Activated CD4-positive, alpha-beta T cell treated with anti-CD3 and anti-CD28 coated beads, Interleukin-2, Interleukin-6, amounts not matched to agents 100 ng/mL and 50 ng/mL, durations not matched to agents 16 hours and 8 hours (primary cell): ENCODE measurements at regions not wholly inside any gene's neighbourhood (a gene's known extent, or its start where the extent isn't known, plus 50 kb on each side); places are given as distances from the start of the nearest gene placed in this dataset.
A peak's percentile ranks its signal among the peaks of the same experiment; 100 is the strongest.
"Not testable (repeated sequence)": the region's sequence is repeated elsewhere in the genome, so short reads cannot be mapped to it uniquely, and the experiment has no call there.

Experiments
- DNase-seq: peaks from one replicate; pipeline ENCODE4 v3.0.0-alpha.2; 2020

DNA sequence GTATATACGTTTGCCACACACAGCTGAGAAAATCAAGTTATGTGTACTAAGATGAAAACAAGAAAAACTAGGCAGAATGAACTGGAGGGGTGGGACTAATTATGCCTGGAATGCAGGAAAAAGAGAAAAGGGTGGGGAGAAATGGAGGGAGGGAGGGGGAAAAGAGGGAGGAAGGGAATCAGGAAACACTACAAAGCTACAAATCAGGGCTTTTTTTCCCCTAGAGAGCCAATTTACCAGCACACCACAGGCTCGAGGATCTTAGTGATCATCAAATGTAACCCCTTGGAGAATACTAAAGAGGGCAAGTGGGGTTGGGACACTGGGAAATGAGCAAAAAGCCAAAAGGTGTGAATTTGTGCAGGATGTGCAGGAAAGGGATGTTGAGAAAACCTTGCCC is 451.9 kb downstream of the SMARCA1 start:
- no peak for DNase-seq

DNA sequence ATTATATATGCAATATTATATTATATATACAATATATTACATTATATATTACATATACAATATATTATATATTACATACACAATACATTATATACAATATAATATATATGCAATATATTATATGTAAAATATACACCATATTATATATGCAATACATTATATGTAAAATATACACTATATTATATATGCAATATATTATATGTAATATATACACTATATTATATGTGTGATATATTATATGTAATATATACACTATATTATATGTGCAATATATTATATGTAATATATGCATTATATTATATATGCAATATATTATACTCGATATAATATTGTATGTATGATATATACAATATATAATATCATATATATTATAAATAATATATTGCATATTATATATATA is 457.4 kb downstream of the SMARCA1 start:
- DNase-seq: no peak

DNA sequence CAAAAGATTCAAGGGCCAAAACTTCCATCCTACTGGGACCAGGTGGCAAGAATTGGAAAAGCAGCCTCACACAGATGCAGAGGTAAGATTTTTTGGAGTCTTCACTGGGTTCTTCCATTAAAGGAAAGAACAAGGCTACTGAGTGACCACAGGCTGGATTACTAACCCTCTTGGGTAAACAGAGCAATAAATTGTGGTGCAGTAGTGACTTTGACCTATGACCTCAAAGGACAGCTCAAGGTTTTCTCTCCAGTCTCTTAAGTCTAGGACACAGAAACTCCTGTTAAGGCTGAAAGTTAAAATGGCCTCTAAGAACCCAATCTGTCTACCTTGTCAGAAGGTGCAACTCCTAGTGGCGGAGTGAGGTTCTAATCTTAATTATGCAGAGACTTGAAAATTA is 464.9 kb downstream of the SMARCA1 start:
- DNase-seq: no peak

DNA sequence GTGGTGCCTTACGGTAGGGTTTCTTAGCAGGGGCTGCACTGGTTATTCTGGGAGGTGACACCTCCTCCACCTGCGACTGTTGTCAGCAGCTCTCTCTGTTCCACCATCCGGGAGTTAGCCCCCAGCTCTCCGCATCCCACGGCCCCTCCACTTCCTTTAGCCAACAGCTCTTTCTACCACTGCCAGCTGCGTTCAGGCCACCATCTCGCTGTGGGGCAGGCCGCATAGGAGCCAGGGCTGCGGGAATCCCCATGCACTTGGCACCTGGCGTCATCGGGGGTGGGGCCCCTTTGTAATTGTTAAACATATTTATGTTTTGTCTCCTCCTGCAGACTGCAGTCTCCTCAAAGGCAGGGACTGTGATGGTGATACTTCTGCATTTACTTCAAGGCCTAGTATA is 480.2 kb downstream of the SMARCA1 start:
- no peak for DNase-seq

DNA sequence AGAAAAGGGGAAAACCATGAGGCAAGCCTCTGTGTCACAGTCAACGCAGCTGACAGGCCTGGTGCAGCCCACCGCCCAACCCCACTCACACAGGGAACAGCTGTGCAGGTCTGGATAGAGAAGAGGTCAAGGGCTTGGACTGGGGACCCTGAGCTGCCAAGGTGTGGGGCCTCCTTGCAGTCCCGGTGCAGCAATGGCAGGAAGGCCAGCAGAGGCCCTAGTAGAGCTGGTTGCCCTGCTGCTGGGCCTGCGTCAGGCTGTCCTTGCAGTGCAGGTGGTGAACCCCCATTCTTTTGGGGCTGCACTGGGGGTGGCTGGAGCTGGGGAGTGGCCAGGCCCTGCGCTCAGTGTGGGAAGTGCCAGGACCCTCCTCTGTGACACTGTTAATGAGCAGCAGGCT is 482.0 kb downstream of the SMARCA1 start:
- DNase-seq: no peak

DNA sequence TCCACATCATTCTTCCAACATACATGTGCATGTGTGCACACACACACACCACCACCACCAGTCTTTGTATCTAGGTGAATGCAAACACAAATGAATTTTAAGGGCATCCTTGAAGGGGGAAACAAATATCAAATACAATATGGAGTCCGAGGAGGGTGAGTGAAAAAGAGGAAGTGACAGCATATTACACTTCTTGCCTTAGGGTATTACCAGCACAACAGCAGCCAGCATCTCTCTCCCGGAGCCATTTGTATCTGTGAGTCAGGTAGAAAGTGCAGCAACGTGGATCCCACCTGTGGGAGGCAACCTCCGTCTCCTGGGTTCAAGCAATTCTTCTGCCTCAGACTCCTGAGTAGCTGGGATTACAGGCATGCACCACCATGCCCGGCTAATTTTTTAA is 483.2 kb downstream of the SMARCA1 start:
- no peak for DNase-seq

DNA sequence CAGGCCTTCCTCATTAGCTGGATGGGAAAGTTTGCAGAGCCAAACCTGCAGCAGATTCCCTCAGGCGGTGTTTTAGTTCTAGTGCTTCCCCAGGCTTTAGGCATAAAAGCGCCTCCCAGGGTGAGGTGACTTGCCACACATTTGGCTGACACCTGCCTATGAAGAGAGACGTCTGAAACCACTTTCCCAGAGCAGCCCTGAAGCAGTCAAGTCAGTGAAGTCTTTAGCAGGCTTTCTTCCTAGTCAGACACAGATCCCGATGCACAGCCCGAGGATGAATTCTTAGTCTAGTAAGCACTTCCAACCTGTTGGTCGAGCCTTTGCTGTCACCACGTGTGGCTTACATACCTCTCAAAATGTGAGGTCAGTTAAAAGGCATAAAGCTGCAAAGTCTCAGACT is 484.1 kb downstream of the SMARCA1 start:
- no peak for DNase-seq

DNA sequence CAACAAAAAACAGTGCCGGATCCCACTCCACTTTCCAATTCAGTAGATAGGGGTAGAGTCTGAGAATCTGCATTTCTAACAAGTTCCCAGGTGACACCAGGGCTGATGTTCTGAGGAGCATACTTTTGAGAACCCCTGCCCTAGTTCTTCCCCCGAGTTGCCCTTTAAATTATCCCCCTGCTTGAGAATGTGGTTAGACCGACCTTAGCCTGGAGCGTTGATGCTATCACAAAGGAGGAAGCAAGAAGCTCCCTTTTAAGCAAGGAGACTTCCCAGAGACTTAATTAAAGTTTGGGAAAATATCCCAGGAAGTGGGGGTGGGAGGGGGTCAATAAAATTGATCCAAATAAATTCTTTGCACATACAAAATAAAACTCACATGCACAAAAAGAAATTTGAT is 485.9 kb downstream of the SMARCA1 start:
- DNase-seq: no peak

DNA sequence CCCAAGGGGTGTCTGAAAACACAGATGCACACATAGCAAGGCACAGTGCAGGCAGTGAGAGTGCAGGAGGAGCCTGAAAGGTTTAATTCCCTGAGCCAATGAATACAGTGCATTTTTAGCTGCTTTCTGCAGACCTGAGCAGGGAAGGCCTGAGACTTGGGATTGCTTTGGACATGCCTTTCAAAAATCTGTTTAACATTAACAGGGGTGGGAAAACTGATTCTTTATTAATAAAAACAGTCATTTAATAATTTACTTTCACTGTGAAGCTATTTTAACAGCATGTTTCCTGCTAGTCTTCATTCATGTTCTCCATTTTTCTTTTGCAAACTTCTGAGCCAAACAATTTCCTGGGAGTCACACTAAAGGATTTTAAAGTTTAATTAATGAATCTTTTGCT is 488.1 kb downstream of the SMARCA1 start:
- DNase-seq: no peak

DNA sequence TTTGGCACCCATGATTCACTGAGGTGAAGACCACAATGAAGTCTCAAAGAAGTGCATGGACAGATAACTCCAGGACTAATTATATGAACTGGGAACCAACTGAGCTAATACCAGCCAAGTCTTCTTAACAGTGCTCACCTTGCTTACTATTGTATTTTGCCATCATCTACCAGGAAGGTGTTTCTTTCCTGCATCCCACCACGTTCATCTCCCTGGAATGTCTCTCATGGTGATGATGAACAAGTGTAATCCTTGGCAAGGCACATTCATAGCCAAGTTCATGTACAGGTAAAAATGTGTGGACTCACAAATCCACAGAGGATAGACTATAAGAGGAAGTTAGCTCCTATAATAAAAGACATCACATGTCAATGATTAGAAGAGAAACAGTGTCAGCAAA is 489.1 kb downstream of the SMARCA1 start:
- DNase-seq: no peak

DNA sequence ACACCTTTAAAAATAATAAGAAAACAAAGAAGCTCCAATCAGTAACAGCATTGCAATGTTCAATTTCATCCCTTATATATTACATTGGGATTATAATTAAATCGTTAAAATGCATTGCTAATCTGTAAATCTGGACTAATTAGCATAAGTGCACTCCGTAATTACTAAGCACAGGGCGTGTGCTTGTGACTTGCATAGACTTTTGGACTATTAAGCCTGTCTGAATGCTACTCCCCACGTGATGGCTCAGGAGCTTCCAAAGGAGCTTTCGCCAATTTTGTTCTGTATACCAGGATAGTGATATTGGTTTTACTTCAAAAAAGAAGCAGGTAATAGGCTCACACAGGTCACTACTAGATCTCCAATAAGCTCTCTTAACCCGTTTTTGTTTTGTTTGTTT is 497.1 kb downstream of the SMARCA1 start:
- DNase-seq: no peak

DNA sequence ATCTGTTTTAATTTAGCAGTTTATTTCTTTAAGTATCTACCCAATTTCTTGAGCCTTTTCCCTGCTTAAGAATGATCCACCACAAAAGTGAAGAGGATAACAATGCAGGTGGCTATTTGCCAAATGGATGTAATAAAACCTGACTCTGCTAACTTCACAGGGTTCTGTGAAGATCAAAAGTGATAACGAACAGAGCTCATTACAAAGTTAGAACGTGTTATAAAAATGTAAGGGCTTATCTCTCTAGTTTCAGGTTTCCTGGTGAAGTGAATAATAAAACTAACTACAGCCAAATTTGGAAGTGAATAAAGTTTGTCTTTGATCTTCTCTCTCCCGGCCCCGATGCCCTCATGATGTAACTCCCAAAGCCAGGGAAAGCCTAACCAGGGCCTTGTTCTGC is 497.9 kb downstream of the SMARCA1 start:
- DNase-seq: no peak

DNA sequence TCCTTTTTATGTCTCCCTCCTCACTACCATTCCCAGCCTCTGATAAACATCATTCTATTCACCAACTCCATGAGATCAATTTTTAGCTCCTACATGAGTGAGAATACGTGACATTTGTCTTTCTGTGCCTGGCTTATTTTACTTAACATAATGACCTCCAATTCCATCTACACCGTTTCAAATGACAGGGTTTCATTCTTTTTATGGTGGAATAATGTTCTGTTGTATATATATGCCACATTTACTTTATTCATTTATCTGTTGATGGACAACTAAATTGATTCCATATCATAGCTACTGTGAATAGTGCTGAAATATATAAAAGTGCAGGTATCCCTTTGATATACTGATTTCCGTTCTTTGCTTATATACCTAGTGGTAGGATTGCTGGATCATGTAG is 503.9 kb downstream of the SMARCA1 start:
- DNase-seq: no peak

DNA sequence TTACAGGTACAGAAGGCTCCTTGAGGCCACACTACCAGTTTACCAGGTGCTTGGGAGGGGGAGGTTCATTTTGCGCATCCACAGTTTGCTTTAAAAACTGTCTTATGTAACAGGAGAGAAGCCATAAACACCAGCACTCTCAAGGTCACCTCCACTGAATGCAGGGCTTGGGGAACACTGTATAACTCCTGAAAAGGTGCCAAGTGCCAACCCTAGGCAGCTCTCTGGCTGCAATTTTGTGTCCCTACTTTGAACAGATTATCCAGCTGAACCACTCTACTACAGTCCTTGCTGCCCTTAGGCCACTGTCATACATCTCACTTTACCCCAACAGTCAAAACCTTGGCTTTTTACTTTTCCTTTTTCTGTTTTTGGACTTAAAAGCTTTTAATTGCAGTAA is 507.9 kb downstream of the SMARCA1 start:
- DNase-seq: no peak

DNA sequence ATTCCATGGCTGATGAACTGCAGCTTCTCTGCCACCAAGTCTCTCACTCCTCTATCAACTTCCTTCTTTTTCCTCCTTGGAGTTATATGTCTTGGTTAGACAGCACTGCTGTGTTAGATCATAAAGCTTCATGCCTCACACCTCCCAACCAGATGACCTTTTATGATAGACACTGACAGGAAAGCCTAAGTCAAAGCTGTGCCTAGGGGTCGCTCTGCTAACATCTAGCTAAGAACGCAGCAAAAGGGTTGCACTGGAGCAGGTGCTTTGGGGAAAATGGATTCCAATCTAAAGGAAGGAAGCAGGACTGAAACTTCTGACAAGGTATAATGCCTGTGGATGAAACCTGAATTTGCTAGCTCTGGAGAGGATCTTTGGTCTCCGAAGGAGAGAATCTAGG is 509.7 kb downstream of the SMARCA1 start:
- DNase-seq: no peak

DNA sequence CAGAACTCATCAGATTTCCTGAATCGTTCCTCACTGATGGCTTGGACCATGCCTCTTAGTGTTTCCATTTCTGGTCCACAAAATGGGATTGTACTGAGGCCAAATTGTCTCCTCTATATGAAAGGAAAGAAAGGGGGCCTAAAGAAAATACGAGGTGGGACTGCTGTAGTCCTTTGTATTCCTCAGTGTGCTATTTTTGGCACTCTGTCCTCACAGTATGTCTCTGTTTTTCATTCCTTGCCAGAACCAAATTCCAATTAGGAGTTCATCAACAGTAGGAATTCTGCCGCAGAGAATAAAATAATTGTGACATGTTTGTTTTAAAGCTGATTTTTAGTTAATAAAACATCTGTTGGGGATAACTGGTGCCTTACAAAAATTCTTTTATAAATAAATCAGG is 515.7 kb downstream of the SMARCA1 start:
- no peak for DNase-seq

DNA sequence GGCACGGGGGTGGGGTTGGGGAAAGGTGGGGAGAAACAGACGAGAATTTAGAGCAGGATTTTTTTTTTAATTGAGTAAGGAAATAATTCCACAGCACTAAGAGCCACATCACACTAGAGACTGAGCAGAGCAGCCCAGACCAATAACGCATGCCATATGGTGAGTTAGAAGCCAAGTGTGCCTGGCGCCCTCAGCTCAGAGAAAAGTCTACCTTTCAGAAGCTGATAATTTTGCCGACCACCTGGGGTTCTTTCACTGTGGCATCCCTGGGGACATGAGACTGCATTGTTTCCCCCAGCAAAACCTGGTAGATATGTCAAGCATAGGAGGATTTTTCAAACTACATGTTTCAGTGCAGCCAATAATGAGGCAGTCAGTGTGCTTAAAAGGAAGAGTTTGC is 516.8 kb downstream of the SMARCA1 start:
- no peak for DNase-seq

DNA sequence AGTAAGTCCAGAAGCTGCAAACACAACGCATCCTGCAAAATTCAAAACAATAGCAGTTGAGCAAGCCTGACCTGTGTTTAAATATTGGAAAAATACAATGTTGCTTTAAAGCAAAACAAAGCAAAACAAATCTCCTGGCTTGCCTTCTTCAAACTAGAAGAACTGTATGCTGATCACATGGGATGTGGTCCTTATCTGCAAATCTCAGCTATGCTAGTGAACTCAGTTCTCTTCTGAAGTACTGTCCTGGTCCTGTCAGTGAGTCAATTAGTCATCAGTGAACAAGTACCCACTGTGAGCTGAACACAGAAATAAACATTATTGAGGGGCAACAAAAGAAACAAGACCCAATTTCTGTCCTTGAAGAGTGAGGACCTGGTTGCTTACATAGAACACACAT is 522.5 kb downstream of the SMARCA1 start:
- DNase-seq: no peak

DNA sequence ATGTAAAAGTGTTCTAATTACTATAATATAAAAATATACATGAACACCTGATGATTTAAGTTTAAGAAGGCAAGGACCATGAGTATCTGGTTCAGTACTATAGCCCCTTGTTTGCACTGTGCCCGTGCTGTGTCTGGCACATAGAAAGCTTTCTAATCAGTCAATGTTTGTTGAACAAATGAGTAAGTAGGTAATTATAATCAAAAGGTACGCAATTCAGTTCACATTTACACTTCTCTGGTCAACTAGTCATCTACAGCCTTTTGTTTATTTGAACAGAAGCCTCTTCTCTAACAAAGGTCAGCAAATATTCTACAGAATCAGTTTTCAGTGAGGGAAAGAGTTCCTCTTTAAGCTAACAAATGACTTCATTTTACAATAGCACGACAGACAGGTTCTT is 523.3 kb downstream of the SMARCA1 start:
- DNase-seq: no peak

DNA sequence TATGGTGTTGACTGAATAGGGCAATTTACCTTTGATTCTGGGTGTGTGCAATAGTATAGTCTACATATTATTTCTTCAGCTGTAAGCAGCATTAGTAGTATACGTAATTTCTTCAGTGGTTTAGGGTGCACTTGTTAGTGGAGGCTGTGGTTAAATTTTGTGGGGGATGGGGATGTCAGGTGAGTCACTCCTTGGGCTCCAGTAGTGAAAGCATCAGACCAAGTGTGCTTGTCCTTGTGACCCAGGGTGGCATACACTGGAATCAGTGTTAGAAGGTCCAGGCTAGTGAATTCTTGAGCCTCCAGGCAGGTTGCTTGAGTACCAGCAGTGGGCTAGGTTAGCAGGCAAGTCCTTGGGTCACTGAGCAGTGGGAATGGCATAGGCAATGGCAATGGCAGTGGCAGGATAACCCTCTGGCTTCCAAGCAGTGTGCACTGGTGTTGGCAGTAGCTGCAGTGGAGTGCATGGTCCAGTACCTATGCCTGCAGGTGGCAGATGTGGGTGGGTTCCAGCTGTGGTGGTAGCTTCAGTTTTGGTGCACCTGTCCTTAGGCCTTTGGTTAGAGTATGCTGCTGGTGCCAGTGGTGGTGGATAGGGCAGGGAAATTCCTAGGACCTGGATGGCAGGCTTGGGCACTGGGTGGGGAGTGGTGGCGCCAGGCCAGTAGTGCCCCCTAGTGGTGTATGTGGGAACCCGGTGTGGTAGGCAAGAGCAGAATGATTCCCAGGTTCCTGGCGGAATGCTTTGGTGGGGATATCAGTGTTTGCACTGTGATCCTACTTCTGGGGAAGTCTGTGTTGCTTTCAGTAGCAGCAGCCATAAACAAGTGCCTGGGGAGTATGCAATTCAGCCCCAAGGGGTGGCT is 531.0 kb downstream of the SMARCA1 start:
- peak; percentile 1 for DNase-seq

DNA sequence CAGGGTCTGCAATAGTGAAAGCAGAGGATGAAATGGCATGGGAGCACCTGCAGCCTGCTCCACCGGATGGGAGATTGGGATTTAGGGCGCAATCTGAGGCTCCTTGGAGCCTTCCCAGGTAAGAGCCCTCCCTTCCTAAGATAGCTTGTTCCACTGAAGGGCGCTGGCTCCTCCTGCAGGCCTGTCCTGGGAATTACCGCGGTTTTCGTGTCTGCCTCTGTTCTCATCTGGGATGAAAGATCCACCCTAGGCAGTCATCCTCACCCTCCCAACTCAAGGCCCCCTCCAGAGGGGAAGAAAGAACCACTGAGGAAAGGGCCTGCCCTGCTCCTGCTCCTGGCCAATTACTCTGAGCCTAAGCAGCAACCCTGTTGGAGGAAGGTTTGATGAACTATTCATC is 547.5 kb downstream of the SMARCA1 start:
- DNase-seq: peak; percentile 39

DNA sequence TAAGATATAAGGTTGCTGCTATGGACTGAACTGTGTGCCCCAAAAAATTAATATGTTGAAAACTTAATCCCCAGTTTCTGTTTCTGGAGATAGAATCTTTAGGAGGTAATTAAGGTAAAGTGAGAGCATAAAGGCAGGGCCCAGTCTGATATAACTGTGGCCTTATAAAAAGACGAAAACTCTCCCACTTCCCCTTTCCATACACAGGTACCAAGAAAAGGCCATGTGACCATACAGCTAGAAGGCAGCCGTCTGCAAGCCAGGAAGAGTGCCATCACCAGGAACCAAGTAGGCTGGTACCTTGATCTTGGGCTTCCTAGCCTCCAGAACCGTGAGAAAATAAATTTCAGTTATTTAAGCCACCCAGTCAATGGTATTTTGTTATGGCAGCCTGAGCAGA is 550.3 kb downstream of the SMARCA1 start:
- no peak for DNase-seq

DNA sequence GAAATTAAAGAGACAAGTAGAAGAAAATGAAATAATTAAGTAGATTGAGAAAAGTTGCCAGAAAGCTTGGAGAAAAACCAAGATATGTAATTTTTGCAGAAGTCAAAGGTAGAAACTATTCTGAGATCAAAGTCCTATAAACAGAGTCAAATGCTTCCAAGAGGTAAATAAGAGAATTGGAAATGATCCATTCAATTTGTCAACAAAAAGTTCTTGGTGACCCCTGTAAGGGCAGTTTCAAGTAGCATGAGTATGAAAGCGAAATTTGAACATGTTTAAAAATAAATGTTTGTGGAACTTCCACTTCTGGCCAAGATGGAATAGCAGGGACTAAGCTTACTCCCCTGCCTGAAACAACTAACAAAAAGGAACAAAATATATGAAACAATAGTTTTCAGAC is 562.0 kb downstream of the SMARCA1 start:
- DNase-seq: no peak

DNA sequence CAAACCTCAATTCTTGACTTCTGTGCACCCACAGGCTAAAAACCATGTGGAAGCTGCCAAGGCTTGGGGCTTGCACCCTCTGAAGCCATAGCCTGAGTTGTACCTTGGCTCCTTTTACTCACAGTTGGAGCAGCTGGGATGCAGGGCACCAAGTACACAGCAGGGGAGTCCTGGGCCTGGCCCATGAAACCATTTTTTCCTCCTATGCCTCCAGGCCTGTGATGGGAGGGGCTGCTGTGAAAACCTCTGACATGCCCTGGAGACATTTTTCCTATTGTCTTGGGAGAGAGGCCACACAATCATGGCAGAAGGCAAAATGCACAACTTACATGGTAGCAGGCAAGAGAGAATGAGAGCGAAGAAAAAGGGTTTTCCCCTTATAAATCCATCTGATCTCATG is 568.6 kb downstream of the SMARCA1 start:
- DNase-seq: not testable (repeated sequence)

DNA sequence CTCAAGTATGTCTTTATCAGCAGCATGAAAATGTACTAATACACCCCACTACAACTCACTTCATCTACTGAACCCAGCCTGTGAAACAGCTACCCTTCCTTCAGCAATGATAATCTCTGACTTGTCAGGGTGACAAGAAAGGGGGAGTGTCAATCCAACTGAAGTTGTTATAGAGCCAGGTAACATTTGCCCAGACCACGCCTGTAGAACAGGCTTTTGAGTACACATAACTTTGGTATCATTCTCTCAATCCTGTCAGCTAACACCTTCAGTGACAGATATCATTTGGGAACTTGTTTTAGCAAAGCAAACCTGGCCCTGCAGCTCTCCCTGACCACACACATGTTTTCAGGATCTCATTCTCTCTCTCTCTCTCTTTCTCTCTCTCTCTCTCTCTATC is 592.2 kb downstream of the SMARCA1 start:
- no peak for DNase-seq
